OCI-LY1 (cell line): ENCODE measurements at regions not wholly inside any gene's neighbourhood (a gene's known extent, or its start where the extent isn't known, plus 50 kb on each side); places are given as distances from the start of the nearest gene placed in this dataset.
A peak's percentile ranks its signal among the peaks of the same experiment; 100 is the strongest.

ENCODE experiments used
- H2AFZ ChIP-seq: fragments of 200-600 bp; sonication (generic), shearing (Covaris generic); 2 replicates; pipeline ENCODE4 v1.6.0; 2014; ENCODE audit warnings: antibody characterized with exemption, mild to moderate bottlenecking, low read length
- H3F3A ChIP-seq: fragments of 200-600 bp; sonication (generic), shearing (Covaris generic); 2 replicates; pipeline ENCODE4 v1.6.0; 2014; ENCODE audit warnings: mild to moderate bottlenecking, antibody characterized with exemption, low read length, moderate library complexity; ENCODE audit not compliant: insufficient read depth
- H3K27ac ChIP-seq: fragments of 200-600 bp; sonication (generic); 2 replicates; pipeline ENCODE4 v1.5.1; 2014; ENCODE audit warnings: low read length, mixed run types, mild to moderate bottlenecking, low read depth; ENCODE audit not compliant: poor library complexity, severe bottlenecking
- H3K27me3 ChIP-seq: fragments of 200-600 bp; sonication (generic); 2 replicates; pipeline ENCODE4 v1.6.0; 2014; ENCODE audit warnings: antibody characterized with exemption, mild to moderate bottlenecking, low read length, moderate library complexity; ENCODE audit not compliant: insufficient read depth
- H3K36me3 ChIP-seq: fragments of 200-600 bp; sonication (generic); 2 replicates; pipeline ENCODE4 v1.6.1; 2014; ENCODE audit warnings: mild to moderate bottlenecking, antibody characterized with exemption, low read length, moderate library complexity, mixed read lengths; ENCODE audit not compliant: insufficient read depth
- H3K4me1 ChIP-seq: fragments of 200-600 bp; sonication (generic); 2 replicates; pipeline ENCODE4 v1.5.1; 2014; ENCODE audit warnings: mild to moderate bottlenecking, low read length, moderate library complexity; ENCODE audit not compliant: insufficient read depth, severe bottlenecking
- H3K4me2 ChIP-seq: fragments of 200-600 bp; sonication (generic), shearing (Covaris generic); 2 replicates; pipeline ENCODE4 v1.6.1; 2014; ENCODE audit warnings: low read length
- H3K4me3 ChIP-seq: fragments of 200-600 bp; sonication (generic); 2 replicates; pipeline ENCODE4 v1.5.1; 2014; ENCODE audit warnings: low read length, low read depth, mild to moderate bottlenecking, mixed read lengths; ENCODE audit not compliant: poor library complexity, severe bottlenecking
- H3K79me2 ChIP-seq: fragments of 200-600 bp; shearing (Covaris generic); 2 replicates; pipeline ENCODE4 v1.6.1; 2016; ENCODE audit warnings: mixed run types, low read length, mixed read lengths; ENCODE audit not compliant: insufficient read depth
- H3K9ac ChIP-seq: fragments of 200-600 bp; sonication (generic), shearing (Covaris generic); 2 replicates; pipeline ENCODE4 v1.6.1; 2014; ENCODE audit warnings: mild to moderate bottlenecking, low read length, mixed read lengths
- H3K9me2 ChIP-seq: fragments of 200-600 bp; sonication (generic), shearing (Covaris generic); 2 replicates; pipeline ENCODE4 v1.6.1; 2014; ENCODE audit warnings: low read depth, mild to moderate bottlenecking, low read length, mixed read lengths
- H3K9me3 ChIP-seq: fragments of 200-600 bp; shearing (Covaris generic); 2 replicates; pipeline ENCODE4 v1.6.1; 2014; ENCODE audit warnings: low read length, mixed read lengths
- H4K20me1 ChIP-seq: fragments of 200-600 bp; sonication (generic), shearing (Covaris generic); 2 replicates; pipeline ENCODE4 v1.6.0; 2016; ENCODE audit warnings: mild to moderate bottlenecking, low read length; ENCODE audit not compliant: insufficient read depth
- EZH2 ChIP-seq: fragments of 200-600 bp; sonication (generic), shearing (Covaris generic); IDR thresholded peaks from 2 replicates; pipeline ENCODE4 v1.8.0; 2017; ENCODE audit warnings: borderline replicate concordance, mixed run types, mild to moderate bottlenecking, antibody characterized with exemption, low read length, moderate library complexity, mixed read lengths
- TF ChIP-seq, protein P1 (sequence below): fragments of 200-600 bp; sonication (generic), shearing (Covaris generic); IDR thresholded peaks from 2 replicates; pipeline ENCODE4 v1.5.1; 2017; ENCODE audit warnings: mild to moderate bottlenecking, antibody characterized with exemption, low read length, moderate library complexity, mixed read lengths

DNA sequence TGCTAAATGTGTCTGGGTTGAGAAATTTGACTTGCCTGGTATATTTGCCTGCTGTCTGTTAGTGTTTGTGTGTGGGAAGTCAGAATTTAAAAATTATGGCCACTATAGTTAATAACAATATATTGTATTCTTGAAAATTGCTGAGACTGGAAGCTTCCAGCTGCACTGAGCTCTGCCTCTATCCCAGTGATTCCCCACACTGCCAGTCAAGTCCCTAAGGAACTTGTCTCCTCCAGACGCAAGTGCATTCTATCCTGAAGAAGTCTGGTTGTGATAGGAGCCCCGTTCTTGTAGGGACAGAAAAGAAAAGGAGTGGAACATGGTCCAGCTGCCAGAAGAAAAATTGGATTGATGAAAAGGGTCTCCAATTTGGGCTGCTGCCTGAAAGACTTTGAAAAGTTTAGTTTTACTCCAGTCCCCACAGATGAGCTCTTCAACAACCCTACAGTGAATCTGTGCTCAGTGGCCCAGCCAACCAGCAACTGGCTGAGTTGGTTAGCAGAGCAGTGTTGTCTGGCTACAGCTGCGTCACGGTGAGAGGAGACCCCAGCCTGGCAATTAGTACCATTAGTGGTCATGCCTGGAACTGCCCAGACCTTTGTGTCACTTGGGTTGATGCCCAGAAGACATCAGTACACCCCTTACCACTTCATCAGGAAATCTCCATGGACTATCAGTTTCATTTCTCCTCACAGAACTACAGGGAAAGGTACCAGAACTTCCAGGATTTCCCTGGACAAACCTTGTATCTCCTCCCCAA, 183.1 kb upstream of the MCHR2 start:
- H3K9ac ChIP-seq, result no peak overlapping the region
- no peaks in the 10 kb centered on the region for H3K27me3 ChIP-seq
- no peaks in the 10 kb centered on the region for H3K9me3 ChIP-seq
- H3K27ac ChIP-seq, result no peak overlapping the region
- H3K4me1 ChIP-seq, result peaks cover 2% of the 10 kb centered on the region
- H3K4me2 ChIP-seq, result no peak overlapping the region
- H3K9me2 ChIP-seq, result no peaks in the 10 kb centered on the region
- no peak overlapping the region; the same call in 1 of the 2 replicates for H2AFZ ChIP-seq
- H3K4me3 ChIP-seq, result no peak overlapping the region
- H3K36me3 ChIP-seq, result no peaks in the 10 kb centered on the region
- H4K20me1 ChIP-seq, result no peaks in the 10 kb centered on the region
- no peaks in the 10 kb centered on the region for H3K79me2 ChIP-seq
- TF ChIP-seq, protein P1, sequence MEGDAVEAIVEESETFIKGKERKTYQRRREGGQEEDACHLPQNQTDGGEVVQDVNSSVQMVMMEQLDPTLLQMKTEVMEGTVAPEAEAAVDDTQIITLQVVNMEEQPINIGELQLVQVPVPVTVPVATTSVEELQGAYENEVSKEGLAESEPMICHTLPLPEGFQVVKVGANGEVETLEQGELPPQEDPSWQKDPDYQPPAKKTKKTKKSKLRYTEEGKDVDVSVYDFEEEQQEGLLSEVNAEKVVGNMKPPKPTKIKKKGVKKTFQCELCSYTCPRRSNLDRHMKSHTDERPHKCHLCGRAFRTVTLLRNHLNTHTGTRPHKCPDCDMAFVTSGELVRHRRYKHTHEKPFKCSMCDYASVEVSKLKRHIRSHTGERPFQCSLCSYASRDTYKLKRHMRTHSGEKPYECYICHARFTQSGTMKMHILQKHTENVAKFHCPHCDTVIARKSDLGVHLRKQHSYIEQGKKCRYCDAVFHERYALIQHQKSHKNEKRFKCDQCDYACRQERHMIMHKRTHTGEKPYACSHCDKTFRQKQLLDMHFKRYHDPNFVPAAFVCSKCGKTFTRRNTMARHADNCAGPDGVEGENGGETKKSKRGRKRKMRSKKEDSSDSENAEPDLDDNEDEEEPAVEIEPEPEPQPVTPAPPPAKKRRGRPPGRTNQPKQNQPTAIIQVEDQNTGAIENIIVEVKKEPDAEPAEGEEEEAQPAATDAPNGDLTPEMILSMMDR, result no peak
- no peak for TF ChIP-seq EZH2
- H3F3A ChIP-seq, result no peaks in the 10 kb centered on the region

DNA sequence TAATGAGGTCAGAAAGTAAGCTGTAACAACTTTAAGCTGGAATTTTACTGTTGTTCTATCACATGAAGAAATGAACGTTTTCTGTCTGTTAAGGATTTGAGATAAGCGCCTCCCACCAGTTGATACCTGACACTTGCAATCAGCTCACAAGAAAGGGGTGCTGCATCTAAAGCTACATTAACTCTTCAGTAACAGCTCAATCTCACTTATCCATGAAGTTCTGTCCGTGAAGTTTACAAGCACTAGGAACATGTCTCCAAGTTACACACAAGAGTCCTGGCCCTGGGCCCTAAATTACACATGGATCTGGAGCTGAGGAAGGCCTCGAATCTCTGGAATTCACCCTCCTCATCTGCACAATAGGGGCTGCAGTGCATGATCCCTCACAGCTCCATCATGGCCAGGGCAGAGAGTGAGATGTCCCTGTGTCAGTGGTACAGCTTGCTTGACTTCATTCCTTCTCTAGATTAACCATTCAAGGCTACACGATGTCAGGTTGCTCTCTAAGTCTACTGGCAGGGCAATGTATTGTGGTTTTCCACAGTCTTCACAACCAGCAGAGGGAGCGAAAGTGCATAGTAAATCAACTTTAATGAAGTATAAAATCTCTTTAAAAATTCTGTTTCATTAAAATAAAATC, 182.4 kb upstream of the MCHR2 start:
- no peaks in the 10 kb centered on the region for H3K9me3 ChIP-seq
- no peaks in the 10 kb centered on the region for H3F3A ChIP-seq
- H3K79me2 ChIP-seq, result no peaks in the 10 kb centered on the region
- no peaks in the 10 kb centered on the region for H3K9me2 ChIP-seq
- H3K4me2 ChIP-seq, result no peak overlapping the region
- no peak overlapping the region for H3K27ac ChIP-seq
- H3K27me3 ChIP-seq, result no peaks in the 10 kb centered on the region
- H3K4me3 ChIP-seq, result no peak overlapping the region
- peaks cover 9% of the 10 kb centered on the region for H3K4me1 ChIP-seq
- TF ChIP-seq, protein P1, result peak; percentile 60
- TF ChIP-seq EZH2, result no peak
- no peak overlapping the region for H2AFZ ChIP-seq
- H3K36me3 ChIP-seq, result no peaks in the 10 kb centered on the region
- H3K9ac ChIP-seq, result no peak overlapping the region
- H4K20me1 ChIP-seq, result no peaks in the 10 kb centered on the region

DNA sequence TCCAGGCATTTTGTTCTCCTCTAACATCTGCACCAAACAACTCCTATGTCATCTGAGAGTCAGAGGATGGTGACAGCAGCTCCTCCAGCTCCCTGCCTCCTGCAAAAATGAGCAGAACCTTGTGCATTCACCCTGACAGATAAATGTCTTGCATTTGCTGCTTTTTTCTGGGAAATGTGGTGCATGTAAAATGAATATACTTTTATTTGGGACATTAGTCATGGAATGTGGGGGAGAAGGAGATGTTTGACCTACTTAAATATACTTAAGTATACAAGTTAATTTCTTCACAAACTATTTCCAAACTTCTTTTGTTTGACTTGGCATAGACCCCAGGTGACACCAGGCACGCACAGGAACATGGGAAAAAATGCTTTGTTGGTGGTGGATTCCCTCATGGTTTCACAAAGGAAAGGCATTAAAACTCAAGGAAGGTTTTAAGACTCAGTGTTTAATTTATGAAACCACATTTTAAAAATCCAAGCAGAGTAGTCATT, 181.8 kb upstream of the MCHR2 start:
- Histone ChIP-seq H3K9me2 (no peaks in the 10 kb centered on the region), H3K4me3 (no peak overlapping the region), H4K20me1 (no peaks in the 10 kb centered on the region), H3K79me2 (no peaks in the 10 kb centered on the region), H3K27me3 (no peaks in the 10 kb centered on the region), H3K36me3 (no peaks in the 10 kb centered on the region), H3K9me3 (no peaks in the 10 kb centered on the region), H3F3A (no peaks in the 10 kb centered on the region), H3K4me2 (no peak overlapping the region), H2AFZ (no peak overlapping the region), H3K9ac (no peak overlapping the region), H3K4me1 (peaks cover 11% of the 10 kb centered on the region), H3K27ac (no peak overlapping the region)
- TF ChIP-seq, protein P1, result no peak
- TF ChIP-seq EZH2, result no peak
